GM12872 (cell line): ENCODE measurements at regions not wholly inside any gene's neighbourhood (a gene's known extent, or its start where the extent isn't known, plus 50 kb on each side); places are given as distances from the start of the nearest gene placed in this dataset.

Source experiments
- TF ChIP-seq, protein P1 (sequence below): IDR thresholded peaks from 3 replicates; pipeline ENCODE4 v1.5.1; 2011; ENCODE audit warnings: low read depth, mild to moderate bottlenecking, low read length, moderate library complexity; ENCODE audit not compliant: insufficient read depth

DNA sequence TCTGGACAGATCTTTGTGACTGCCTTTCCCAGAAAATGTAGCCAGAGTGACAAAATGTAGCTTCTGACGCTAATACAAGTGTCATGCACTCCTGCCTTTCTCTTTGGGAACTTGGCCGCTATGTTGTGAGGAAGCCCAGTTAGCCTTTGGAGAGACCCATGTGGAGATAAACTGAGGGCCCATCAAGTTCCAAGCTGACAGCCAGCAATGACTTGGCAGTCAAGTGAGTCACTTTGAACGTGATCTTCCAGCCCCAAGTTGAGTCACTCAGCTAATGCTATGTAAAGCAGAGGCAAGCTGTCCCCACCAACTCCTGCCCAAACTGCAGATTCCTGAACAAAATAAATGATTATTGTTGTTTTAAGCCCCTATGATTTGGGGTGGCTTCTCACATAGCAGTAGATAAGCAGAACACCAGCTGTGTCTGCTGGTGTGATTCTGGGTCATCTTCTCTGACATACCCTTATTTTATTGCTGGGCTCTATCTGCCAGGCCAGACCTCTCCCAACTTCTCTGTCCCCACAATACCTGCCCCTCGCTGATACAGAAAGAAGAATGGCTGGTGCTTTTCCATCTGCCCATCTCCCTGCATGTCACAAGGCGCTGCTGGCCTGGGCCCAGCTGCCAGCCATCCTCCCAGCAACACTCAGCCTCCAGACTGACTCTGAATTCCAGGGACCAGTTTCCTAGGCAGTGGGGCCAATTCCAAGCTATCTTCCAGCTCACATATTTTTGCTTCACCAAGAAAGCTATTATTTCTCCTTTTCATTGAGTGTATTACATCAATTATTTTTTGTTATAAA, 274.8 kb downstream of the LRFN2 start:
- TF ChIP-seq, protein P1, sequence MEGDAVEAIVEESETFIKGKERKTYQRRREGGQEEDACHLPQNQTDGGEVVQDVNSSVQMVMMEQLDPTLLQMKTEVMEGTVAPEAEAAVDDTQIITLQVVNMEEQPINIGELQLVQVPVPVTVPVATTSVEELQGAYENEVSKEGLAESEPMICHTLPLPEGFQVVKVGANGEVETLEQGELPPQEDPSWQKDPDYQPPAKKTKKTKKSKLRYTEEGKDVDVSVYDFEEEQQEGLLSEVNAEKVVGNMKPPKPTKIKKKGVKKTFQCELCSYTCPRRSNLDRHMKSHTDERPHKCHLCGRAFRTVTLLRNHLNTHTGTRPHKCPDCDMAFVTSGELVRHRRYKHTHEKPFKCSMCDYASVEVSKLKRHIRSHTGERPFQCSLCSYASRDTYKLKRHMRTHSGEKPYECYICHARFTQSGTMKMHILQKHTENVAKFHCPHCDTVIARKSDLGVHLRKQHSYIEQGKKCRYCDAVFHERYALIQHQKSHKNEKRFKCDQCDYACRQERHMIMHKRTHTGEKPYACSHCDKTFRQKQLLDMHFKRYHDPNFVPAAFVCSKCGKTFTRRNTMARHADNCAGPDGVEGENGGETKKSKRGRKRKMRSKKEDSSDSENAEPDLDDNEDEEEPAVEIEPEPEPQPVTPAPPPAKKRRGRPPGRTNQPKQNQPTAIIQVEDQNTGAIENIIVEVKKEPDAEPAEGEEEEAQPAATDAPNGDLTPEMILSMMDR = no peak

DNA sequence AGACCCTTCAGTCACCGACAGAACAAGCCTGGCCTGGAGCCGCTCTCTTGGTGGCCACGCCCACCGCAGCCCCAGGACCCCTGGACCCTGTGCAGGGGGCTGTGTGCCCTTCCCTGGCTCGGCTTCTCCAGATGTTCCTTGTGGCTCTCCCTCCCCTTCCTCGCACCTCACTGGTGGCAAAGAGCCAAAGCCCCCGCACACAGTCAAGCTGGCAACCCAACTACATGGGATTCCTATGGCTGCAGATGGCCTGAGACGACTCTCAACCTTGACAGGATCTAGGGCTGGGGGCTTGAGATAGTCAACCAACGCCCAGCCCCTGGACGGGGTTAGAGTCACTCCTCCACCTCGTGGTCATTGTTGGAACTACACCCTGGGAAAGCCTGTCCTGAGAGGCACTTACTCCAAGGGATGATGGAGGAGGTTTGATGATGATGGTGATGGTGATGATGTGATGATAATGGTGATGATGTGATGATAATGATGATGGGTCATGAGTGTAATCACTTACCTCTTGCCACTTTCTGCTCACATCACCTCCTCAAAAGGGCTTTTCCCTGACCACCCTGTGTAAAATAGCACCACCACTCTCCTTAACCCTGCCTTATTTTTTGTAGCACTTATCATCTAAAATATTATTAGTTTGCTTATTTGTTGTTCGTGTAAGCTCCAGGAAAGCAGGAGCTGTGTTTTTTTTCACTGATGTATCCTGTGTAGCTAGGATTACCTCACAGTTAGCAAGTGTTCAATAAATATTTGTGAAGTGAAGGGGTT, 278.4 kb downstream of the LRFN2 start:
- TF ChIP-seq, protein P1 = peak; percentile 95

- TF ChIP-seq, protein P1 = no peak
Observed at GRCh38 chr6:40307712-40308111, 279.5 kb downstream of the LRFN2 start.

DNA sequence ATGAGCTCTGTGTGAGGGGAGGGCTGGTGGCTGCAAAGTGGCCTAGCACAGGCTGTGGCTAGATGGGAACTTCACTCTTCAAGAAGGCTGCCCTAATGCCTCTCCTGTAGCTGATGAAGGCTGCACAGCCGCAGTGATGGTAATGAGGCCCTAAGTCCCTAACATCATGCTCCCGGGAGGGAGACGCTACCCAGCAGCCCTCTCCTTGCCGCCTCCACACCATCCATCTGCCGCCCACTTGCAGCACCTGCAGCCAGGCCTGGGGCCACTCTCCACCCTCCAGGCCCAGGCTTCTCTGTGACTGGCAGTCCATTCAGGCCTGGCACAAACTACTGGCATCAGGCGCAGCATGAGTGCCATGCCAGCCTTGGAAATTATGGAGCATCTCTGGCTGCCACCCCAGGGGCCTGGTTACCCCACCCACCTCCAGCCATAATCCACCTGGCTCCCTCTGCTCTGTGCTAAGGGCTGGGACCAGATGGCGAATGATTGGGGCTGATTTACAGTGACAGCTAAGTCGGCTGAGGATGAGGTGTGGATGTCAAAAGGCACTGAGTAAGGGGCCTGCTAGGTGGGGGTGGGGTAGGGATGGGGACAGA, 284.2 kb downstream of the LRFN2 start:
- TF ChIP-seq, protein P1 = no peak

- TF ChIP-seq, protein P1 = no peak
Observed at GRCh38 chr6:40299681-40300080, 287.5 kb downstream of the LRFN2 start.

GRCh38 chr6:40298207-40298606, 289.0 kb downstream of the LRFN2 start:
- TF ChIP-seq, protein P1 = no peak

DNA sequence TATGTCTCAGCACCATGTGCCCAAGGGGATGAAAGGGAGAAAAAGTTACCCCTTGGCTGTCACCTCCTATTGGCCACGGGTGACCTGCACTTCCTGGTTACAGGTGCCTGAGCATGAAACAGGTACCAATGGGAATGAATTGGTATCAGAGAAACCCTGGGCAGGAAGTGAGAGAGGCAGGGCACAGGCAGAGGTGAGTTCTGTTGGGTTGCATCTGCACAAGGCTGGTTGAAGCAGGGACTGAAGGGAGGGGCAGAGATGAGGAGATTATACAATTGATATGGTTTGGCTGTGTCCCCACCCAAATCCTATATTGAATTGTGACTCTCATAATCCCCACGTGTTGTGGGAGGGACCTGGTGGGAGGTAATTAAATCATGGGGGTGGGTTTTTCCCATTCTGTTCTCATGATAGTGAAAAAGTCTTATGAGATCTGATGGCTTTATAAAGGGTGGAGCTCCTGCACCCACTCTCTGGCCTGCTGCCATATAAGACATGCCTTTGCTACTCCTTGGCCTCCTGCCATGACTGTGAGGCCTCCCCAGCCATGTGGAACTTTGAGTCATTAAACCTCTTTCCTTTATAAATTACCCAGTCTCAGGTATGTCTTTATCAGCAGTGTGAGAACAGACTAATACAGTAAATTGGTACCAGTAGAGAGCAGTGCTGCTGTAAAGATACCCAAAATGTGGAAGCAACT, 291.8 kb downstream of the LRFN2 start:
- TF ChIP-seq, protein P1 = no peak
